ENCODE measurements at regions not wholly inside any gene's neighbourhood (a gene's known extent, or its start where the extent isn't known, plus 50 kb on each side); places are given as distances from the start of the nearest gene placed in this dataset.

GRCh38 chr6:139846538-139847456 lies 472.3 kb upstream of the CITED2 start:
- TF ChIP-seq CTCF (IDR thresholded peaks at IDR 0.05), result no peak
- Histone ChIP-seq H3K27ac (no peak overlapping the region), H3K4me3 (no peak overlapping the region)
- no peak for DNase-seq (ENCODE audit: low spot score)

- no peak for TF ChIP-seq CTCF (IDR thresholded peaks at IDR 0.05)
- no peak overlapping the region for H3K27ac ChIP-seq
- DNase-seq (ENCODE audit: low spot score), result no peak
- H3K4me3 ChIP-seq, result no peak overlapping the region
Measured at GRCh38 chr6:139844907-139845306, 470.5 kb upstream of the CITED2 start.

DNA sequence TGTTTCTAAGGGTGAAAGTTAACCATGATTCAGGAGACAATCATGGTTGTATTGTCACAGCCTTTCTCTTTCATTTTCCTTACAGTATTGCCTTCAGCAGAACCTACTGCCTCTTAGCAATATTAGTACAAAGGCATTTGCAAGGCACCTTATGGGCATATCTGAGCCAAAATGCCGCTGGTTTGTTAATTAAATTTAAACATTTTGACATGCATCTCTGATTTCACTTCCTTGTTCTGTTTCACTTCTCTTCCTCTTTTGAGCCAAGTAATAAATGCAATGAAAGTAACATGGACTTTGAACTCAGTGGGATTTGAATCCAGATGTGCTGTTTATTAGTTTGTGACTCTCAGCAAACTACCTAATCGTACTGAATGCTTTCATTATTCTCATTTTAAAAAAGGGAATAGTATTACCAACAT lies 467.4 kb upstream of the CITED2 start:
- Histone ChIP-seq H3K27ac (peak overlapping the region in 1 of 2 donors; percentile 29), H3K4me3 (no peak overlapping the region)
- no peak for TF ChIP-seq CTCF (IDR thresholded peaks at IDR 0.05)
- DNase-seq (ENCODE audit: low spot score), result no peak

DNA sequence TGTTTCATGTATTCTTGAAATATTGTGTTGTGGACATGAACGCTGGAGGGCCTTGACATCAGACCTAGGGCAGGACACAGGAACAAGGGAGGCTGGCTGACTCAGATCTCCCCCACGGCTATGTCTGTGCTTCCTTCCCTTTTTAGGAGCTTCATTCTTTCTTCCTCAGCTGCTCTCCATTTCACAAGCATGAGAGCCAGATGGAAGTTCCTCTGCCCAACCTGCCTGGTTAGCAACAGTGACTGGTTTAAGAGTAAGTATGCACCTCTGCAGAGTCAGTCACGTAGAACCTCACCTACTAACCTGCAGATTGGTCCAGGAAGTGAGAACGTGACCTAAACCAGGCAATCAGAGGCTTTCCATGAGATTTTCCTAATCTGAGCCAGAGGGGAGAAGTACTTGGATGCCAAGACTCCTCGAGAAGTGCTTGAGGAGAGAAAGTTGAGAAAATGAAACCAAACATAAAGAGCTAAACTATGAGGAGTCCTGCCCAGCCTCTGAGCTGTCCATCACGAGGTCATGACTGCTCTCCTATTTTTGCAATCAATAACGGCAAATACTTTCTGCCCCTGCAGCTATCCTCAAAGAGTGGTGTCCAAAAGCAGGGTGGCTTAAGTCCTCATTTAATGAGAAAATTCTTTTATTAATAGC lies 465.2 kb upstream of the CITED2 start:
- no peak for TF ChIP-seq CTCF (IDR thresholded peaks at IDR 0.05)
- peak overlapping the region; percentile 59 for H3K4me3 ChIP-seq

GRCh38 chr6:139834232-139834631 lies 459.8 kb upstream of the CITED2 start:
- no peak overlapping the region for H3K4me3 ChIP-seq
- H3K27ac ChIP-seq, result no peak overlapping the region
- TF ChIP-seq CTCF (IDR thresholded peaks at IDR 0.05), result no peak
- DNase-seq (ENCODE audit: low spot score), result no peak

More for the DNA sequence above, 465.2 kb upstream of the CITED2 start:
- H3K27ac ChIP-seq, result peak overlapping the region in 1 of 2 donors; percentile 76
- DNase-seq (ENCODE audit: low spot score), result peak; percentile 72

- DNase-seq (ENCODE audit: low spot score), result no peak
- Histone ChIP-seq H3K27ac (no peak overlapping the region), H3K4me3 (no peak overlapping the region)
- no peak for TF ChIP-seq CTCF (IDR thresholded peaks at IDR 0.05)
Measured at GRCh38 chr6:139833592-139833991, 459.1 kb upstream of the CITED2 start.

Data from coronary artery (tissue), 2 donors.